NCI-H2196 treated with DMSO at 0.1 percent for 48 hours (cell line): ENCODE measurements at regions not wholly inside any gene's neighbourhood (a gene's known extent, or its start where the extent isn't known, plus 50 kb on each side); places are given as distances from the start of the nearest gene placed in this dataset.
A peak's percentile ranks its signal among the peaks of the same experiment; 100 is the strongest.

ENCODE experiments used
- DNase-seq: peaks from one replicate; lab custom pipeline; 2025; ENCODE audit not compliant: unreplicated experiment; lab: John Stamatoyannopoulos, UW

- DNase-seq, result peak; percentile 54
Observed at GRCh38 chr5:26681861-26682260, 356.5 kb downstream of the CDH9 start.

GRCh38 chr5:26674846-26675245 is 363.5 kb downstream of the CDH9 start:
- DNase-seq, result no peak

- DNase-seq, result no peak
Observed at GRCh38 chr5:26669523-26669922, 368.9 kb downstream of the CDH9 start.

- DNase-seq, result no peak
Observed at GRCh38 chr5:26669031-26669430, 369.4 kb downstream of the CDH9 start.

- DNase-seq, result no peak
Observed at GRCh38 chr5:26666371-26666770, 372.0 kb downstream of the CDH9 start.

- DNase-seq, result no peak
Observed at GRCh38 chr5:26663500-26663899, 374.9 kb downstream of the CDH9 start.

DNA sequence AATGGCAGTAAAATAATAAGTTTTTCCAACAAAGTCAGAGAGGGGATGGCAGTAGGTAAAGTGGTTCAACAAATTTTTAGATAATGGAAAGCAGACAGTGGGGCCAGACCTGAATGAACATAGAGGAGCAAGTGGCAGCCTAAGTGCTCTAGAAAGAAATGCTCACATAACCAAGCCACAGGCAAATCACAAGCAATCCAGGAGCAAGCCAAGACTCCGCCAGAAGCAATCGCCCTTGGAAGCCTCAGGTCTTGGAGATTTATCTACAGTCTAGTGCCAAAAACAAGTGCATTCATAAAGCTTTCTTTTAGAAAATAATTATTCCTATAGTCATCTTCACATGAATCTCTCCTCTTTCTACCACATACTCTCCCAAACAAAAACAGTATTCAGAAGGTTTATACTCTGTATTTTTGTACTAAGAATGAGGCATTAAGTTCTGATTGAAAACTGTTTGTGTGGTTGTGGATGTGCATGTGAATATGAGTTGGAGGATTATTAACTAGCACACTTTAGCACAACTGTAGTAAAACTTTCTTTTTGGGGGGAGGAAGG is 375.5 kb downstream of the CDH9 start:
- no peak for DNase-seq

DNA sequence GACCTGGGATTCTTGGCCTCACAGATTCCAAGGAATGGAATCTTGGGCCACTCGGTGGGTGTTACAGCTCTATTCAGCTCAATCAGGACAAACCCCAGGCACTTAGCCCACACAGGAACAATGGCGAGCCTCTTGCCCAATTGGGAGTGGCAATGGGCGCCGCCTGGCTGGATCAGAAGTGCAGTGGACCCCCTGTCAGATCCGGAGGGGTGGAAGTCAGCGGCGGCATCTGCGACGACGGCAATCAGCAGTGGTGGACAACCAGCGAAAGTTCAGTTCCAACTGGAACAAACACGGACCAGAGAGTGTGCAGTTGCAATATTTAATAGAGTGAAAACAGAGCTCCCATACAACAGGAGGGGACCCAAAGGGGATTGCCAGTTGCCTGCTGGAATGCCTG is 378.3 kb downstream of the CDH9 start:
- no peak for DNase-seq

GRCh38 chr5:26649000-26649399 is 389.4 kb downstream of the CDH9 start:
- no peak for DNase-seq

DNA sequence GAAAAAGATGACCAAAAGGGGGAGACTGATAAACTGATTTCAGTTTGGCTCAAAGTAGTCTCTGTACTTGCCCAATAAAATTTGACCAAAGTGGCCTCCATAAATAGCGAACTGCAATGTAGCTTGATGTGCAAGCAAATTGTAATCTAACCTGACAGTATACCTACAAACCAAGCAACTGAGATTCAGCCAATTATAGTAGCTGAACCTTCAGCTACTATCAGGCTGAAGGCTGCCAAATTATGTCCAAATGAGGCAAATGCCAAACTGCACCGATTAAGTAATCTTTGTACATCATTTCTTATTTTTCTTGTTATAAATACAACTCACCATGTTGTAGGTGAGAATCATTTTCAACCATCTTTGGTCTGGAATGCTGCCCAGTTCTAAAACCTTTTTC is 390.6 kb downstream of the CDH9 start:
- DNase-seq, result no peak

GRCh38 chr5:26645659-26646058 is 392.7 kb downstream of the CDH9 start:
- no peak for DNase-seq

GRCh38 chr5:26641492-26641891 is 396.9 kb downstream of the CDH9 start:
- no peak for DNase-seq

- DNase-seq, result no peak
Observed at GRCh38 chr5:26625099-26625498, 413.3 kb downstream of the CDH9 start.

- DNase-seq, result peak; percentile 85
Observed at GRCh38 chr5:26622947-26623346, 415.4 kb downstream of the CDH9 start.

GRCh38 chr5:26610577-26610976 is 427.8 kb downstream of the CDH9 start:
- no peak for DNase-seq

DNA sequence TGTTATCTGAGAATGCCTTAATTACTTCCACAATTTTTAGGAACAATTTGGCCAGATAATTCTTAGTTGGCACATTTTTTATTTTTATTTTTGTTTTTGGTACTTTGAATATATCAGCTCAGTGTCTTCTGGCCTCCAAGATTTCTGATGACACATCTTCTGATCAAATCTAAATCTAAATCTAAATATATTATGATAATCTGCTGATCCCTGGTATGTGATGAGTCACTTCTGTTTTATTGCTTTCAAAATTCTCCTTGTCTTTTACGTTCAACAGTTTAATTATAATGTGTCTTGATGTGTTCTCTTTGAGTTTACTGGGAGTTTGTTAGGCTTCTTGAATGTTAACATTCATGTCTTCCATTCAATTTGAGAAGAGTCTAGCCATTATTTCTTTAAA is 436.8 kb downstream of the CDH9 start:
- no peak for DNase-seq

DNA sequence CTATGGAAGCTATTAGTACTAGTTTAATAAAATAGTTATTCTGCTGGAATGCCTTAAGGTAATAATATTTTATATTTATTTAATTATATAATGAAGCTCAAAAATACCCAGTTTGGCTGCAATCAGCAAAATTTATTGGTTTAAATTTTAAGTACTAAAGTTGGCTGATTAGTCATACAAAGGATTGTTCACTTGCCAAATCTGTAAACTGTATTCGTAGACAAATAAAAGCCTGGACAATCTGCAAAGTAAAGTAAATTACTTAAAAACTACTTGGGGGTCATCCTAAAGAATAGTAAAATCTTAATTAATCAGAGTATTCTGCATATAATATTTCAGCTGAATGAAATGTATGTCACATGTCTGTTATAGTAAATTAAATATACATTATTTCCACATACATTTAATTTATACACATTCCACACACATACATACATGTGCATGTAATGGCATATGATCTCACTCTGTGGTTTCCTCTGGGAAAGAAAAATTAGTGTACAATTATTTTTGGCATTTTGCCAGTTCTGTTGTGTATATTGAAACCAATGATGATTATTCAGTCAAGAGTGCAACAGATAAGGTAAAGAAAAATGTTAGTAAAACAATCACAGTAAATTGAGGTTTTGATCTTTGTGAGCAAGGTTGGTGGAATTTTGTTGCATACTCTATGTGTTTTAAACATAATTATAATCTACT is 455.9 kb downstream of the CDH9 start:
- DNase-seq, result no peak

DNA sequence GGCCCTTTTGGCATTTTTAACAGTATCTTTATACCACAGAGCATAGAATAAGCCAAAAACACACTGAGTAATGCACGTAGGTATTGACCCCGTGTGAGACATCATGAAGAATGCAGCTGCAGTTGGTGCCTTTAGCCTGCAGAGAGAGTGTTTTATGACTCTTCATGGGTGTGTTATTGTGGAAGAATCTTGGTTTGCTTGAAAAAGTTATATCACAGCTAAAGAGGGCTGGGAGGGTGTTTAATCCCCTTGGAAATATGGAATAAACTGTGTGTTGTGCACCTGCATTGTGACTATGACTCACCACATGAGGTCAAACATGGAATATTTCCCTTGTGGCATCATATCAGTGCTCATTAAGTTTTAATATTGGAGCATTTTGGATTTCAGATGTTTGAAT is 458.7 kb downstream of the CDH9 start:
- DNase-seq, result no peak

- no peak for DNase-seq
Observed at GRCh38 chr5:26578002-26578401, 460.4 kb downstream of the CDH9 start.

DNA sequence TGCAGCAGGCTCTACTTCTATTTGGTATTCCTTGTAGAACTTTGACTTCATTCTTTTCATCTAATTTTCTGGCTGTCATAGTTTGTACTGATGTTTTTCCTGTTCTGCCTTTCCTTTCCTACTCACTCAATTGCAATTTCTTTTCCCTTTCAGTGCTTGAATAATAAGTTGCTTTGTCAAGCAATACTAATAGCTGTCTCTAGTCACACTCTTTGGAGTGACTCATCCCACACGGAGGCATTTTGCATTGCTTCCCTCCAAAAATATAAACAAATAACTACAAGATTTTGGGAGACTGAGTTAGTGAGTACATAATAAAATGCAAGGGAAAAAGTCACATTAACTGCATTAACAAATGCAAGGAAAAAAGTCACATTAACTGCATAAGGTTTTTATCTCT is 465.9 kb downstream of the CDH9 start:
- no peak for DNase-seq

- DNase-seq, result no peak
Observed at GRCh38 chr5:26569929-26570258, 468.5 kb downstream of the CDH9 start.

GRCh38 chr5:26569241-26569928 is 469.0 kb downstream of the CDH9 start:
- no peak for DNase-seq

- no peak for DNase-seq
Observed at GRCh38 chr5:26568316-26568715, 470.1 kb downstream of the CDH9 start.
